Kidney (tissue), 13 donors: ENCODE measurements at regions not wholly inside any gene's neighbourhood (a gene's known extent, or its start where the extent isn't known, plus 50 kb on each side); places are given as distances from the start of the nearest gene placed in this dataset.

Experiments used
- DNase-seq, 5 donors: peaks; one replicate each; pipeline ENCODE4 v3.0.0-alpha.2; 2013 to 2020
- FAIRE-seq: peaks from 2 replicates; lab custom pipeline; 2012; peaks lifted over from hg19 to GRCh38; lab: Jason Lieb, UNC
- H3K27ac ChIP-seq, 2 donors: one replicate each; pipeline ENCODE4 v1.7.0; 2013; ENCODE audit warnings: low read depth in 2 of 2, low read length in 2 of 2, inconsistent platforms in 1 of 2
- H3K27me3 ChIP-seq: one replicate; pipeline ENCODE4 v1.7.1; 2013; ENCODE audit warnings: low read length, inconsistent platforms; ENCODE audit not compliant: control insufficient read depth, insufficient read depth
- H3K36me3 ChIP-seq, 3 donors: one replicate each; pipeline versions ENCODE4 v1.7.0 to v1.7.1; 2013; ENCODE audit warnings: low read length in 3 of 3, control low read depth in 1 of 3, inconsistent platforms in 1 of 3; ENCODE audit not compliant: insufficient read depth in 3 of 3, control insufficient read depth in 2 of 3
- H3K4me1 ChIP-seq, 3 donors: one replicate each; pipeline versions ENCODE4 v1.7.0 to v1.7.1; 2013; ENCODE audit warnings: low read length in 3 of 3, inconsistent platforms in 1 of 3, low read depth in 1 of 3; ENCODE audit not compliant: control insufficient read depth in 2 of 3, insufficient read depth in 2 of 3
- H3K4me3 ChIP-seq, 3 donors: one replicate each; pipeline versions ENCODE4 v1.7.0 to v1.8.1; 2013; ENCODE audit warnings: low read length in 3 of 3, control low read depth in 1 of 3, inconsistent platforms in 1 of 3
- H3K9ac ChIP-seq, 3 donors: one replicate each; pipeline versions ENCODE4 v1.7.0 to v1.7.1; 2013; ENCODE audit warnings: low read length in 3 of 3, control low read depth in 1 of 3, inconsistent platforms in 1 of 3
- H3K9me3 ChIP-seq, 3 donors: one replicate each; pipeline versions ENCODE4 v1.7.0 to v1.7.1; 2013; ENCODE audit warnings: low read length in 3 of 3, control low read depth in 1 of 3, inconsistent platforms in 1 of 3; ENCODE audit not compliant: control insufficient read depth in 2 of 3, insufficient read depth in 1 of 3
- CTCF ChIP-seq: IDR thresholded peaks from 3 replicates; pipeline ENCODE4 v1.5.1; 2012; ENCODE audit warnings: mild to moderate bottlenecking, moderate library complexity, borderline replicate concordance; ENCODE audit not compliant: insufficient read depth; ENCODE audit errors: extremely low read depth
- intact Hi-C: fragments of 100-400 bp; cut with DNase I; formaldehyde crosslinking; loops from one replicate; pipeline ENCODE4 v1.11.1; 2022
- donor health status: control.
- donor health status: control.
- donor health status: control.
- donor health status: control.
- donor health status: control.
- donor health status: DM: yes; HTN: yes; CAD: no.
- donor health status: Normal renal cell carcinoma (clear cell type).

DNA sequence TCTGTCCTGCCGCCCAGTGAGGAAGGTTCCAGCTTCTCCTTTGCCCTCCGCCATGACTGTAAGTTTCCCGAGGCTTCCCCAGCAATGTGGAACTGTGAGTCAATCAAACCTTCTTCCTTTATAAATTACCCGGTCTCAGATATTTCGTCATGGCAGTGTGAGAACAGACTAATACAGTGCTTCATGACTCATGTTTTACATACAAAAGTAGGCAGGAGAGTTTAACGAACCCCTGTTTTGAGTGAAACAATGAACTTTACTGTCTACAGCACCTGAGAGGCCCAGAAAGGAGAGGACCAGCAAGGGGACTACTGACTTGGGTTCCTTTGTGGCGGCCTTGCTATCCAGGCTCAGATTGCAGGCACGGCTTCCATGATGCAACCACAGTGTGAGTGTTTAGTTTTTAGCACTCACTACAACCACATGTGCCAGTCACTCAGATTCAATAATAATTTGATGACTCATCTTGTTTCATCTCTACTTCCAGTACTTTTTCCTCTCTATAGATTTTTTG is 139.1 kb upstream of the CLINT1 start:
- no peak overlapping the region for H3K27ac ChIP-seq
- H3K36me3 ChIP-seq, result no peaks in the 10 kb centered on the region
- no peak overlapping the region for H3K9ac ChIP-seq
- no peak overlapping the region for H3K4me3 ChIP-seq
- FAIRE-seq (no peak), DNase-seq (no peak)
- peaks cover 0 to 4% (median 0%) of the 10 kb centered on the region in 3 donors for H3K4me1 ChIP-seq
- intact Hi-C loops, result loop anchor here (10.0 kb wide), 1 partner anchor 183 kb away; no protein-coding TSS in a partner anchor
- no peaks in the 10 kb centered on the region for H3K27me3 ChIP-seq
- TF ChIP-seq CTCF, result no peak
- H3K9me3 ChIP-seq, result no peaks in the 10 kb centered on the region

DNA sequence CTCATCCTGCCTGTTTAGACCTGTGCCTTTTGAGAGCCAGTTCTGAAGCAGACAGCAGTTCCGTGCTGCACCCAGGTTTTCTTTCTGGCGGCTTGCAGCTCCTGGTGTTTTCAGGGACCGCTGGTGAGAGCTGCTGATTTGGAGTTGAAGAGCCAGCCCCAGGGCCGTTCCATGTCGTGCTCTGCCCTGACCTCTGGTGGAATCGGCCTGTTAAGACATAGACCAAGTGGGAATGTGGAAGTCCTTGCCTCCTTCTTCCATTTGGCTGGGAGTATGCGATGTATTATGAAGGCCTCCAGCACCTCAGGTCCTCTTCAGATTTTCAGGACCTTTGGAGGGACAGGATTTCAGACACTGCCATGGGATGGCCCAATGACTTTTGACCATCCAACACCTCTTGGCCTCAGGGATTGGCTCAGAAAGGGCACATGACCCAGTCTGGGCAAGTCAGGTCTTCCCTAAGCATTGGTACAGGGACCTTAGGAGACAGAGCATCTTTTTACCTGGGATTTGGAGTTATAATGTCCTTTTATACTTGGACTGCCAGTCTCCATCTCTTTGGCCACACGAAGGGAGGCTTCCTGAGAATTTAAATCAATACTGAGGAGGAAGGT is 136.1 kb upstream of the CLINT1 start:
- Histone ChIP-seq H3K27ac (no peak overlapping the region), H3K4me1 (peaks cover 0 to 4% (median 0%) of the 10 kb centered on the region in 3 donors), H3K9ac (no peak overlapping the region), H3K4me3 (no peak overlapping the region), H3K27me3 (no peaks in the 10 kb centered on the region), H3K9me3 (no peaks in the 10 kb centered on the region), H3K36me3 (no peaks in the 10 kb centered on the region)
- no peak for FAIRE-seq
- intact Hi-C loops, result loop anchor here (10.0 kb wide), 1 partner anchor 180 kb away; no protein-coding TSS in a partner anchor
- DNase-seq, result peak; percentile 73 to 85 (median 77)
- peak; percentile 74 for TF ChIP-seq CTCF

DNA sequence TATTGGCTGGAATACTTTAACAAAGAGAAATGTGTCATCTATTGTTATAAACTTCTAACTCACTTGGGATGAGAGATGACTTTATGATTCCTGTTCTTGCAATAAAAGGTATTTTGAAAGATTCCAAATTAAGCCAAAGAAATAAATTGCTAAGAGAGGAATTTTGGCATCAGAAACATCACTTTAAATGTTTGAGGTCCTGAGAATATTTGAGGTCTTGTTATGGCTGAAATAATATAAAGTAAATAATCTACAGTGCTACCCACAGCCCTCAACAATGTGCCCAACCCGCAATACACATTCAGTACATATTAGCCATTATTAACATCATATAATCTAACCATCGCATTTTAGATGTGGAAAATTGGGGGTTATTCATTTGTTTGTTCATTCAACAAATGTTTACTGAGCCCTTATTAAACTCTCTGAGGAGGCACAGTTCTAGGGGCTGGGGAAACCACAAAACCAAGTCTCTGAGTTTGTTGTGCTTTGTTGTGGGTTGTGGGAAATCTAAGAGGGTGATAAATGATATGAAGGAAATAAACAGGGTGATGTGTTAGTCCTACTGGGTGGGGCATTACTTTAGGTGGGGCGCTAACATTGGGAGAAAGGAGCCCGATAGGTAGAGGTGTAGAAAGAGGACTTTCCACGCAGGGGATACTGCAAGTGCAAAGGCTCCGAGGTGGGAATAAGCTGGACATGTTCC is 135.2 kb upstream of the CLINT1 start:
- TF ChIP-seq CTCF, result no peak

More for the DNA sequence above, 135.2 kb upstream of the CLINT1 start:
- H3K36me3 ChIP-seq, result no peaks in the 10 kb centered on the region
- no peak for FAIRE-seq
- no peaks in the 10 kb centered on the region for H3K27me3 ChIP-seq
- intact Hi-C loops, result loop anchor here (10.0 kb wide), 1 partner anchor 179 kb away; no protein-coding TSS in a partner anchor
- no peak for DNase-seq
- H3K9me3 ChIP-seq, result no peaks in the 10 kb centered on the region
- no peak overlapping the region for H3K27ac ChIP-seq
- H3K9ac ChIP-seq, result no peak overlapping the region
- H3K4me3 ChIP-seq, result no peak overlapping the region
- peaks cover 0 to 4% (median 0%) of the 10 kb centered on the region in 3 donors for H3K4me1 ChIP-seq
